Head of caudate nucleus (tissue), 42 donors: ENCODE measurements at regions not wholly inside any gene's neighbourhood (a gene's known extent, or its start where the extent isn't known, plus 50 kb on each side); places are given as distances from the start of the nearest gene placed in this dataset.

Experiments
- DNase-seq, 42 donors: peaks; one replicate each; pipeline versions ENCODE4 v3.0.0 to v3.0.0-alpha.2; 2020 to 2021; ENCODE audit warnings: mixed read lengths in 7 of 42
- intact Hi-C: fragments of 100-400 bp; cut with DNase I; formaldehyde crosslinking; loops from one replicate; pipeline ENCODE4 v1.15.0; 2022

DNA sequence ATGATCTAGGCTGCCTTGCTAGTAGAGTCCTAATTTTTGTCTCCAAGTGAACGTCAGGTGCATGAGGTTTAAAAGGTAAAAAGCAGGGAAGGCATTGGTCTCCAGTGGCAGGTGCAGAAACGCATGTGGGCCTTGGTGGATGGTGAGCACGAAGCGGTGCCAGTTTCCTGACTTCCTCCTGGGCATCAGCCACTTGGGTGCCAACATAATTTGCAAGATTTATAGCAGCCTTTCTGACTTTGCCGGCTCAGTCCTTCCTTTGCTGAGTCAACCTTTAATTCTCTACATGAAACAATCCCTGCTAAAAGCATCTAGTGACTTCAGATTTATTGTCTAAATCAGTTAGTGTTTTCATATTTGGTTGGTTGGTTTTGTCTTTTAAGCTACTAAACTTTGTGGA, 355.7 kb upstream of the TMEM132C start:
- no peak for DNase-seq
- intact Hi-C loops, result no loop called here

DNA sequence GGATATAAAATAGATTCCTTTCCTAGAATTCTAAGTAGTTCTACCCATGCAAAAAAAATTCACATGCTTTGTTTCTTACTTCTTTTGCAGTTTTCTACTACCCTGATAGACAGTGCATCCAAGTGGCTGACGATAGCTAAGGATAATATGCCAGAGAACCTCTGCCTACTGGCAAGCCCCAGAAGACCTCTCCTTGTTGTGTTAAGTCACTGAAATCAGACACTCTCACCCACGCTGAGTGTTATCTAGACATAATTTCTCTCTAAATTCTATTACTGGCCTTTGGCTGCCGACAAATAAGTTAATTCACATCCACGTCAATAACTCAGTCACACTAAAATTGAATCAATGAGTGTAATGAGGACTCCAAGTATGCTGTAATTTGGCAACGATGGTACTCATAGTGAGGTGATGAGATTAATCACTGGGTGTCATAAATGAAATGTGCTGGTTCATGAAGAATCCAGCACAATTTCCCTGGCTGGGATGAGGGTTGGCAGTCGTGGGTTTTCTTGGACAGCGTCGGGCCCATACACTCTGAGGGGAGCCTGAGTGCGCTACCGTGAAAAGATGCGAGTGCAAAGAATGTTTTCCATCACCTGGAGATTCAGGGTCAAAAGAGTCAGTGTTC, 354.8 kb upstream of the TMEM132C start:
- DNase-seq, result no peak
- intact Hi-C loops, result no loop called here

DNA sequence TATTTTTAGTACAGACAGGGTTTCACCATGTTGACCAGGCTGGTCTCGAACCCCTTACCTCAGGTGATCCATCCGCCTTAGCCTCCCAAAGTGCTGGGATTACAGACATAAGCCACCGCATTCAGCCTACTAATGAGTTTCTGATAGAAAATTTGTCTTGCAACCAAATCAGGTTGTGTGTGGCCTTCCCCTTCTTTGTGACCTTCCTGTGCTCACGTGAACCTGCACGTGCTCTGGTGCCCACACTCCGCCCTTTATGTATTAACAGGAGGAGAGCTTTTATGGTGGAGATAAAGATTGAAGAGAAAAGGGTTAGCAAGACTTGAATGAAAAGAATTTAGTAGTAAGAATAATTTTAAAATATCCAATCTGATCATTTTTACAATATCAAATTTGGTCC, 343.5 kb upstream of the TMEM132C start:
- DNase-seq, result no peak

DNA sequence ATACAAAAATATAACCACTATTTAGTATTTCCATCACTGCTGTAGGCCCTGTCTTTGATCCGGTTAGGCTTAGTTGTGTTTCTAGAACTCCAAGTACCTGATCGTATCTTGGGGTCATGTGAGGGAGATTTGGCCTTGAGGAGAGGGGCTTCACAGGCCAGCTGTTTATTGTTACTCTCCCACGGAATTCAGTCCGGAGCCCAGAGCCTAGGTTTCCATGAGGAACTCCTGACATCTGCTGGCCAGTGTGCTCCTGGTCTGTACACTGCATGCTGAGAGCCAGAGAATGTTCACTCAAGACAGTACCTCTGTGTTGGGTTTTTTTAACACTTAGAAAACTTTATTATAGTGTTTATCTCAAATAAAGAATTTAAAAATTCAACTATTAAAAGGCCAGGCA, 341.0 kb upstream of the TMEM132C start:
- peak; percentile 14 to 83 (median 62) for DNase-seq
- intact Hi-C loops, result no loop called here

More for the DNA sequence above, 343.5 kb upstream of the TMEM132C start:
- intact Hi-C loops, result no loop called here

DNA sequence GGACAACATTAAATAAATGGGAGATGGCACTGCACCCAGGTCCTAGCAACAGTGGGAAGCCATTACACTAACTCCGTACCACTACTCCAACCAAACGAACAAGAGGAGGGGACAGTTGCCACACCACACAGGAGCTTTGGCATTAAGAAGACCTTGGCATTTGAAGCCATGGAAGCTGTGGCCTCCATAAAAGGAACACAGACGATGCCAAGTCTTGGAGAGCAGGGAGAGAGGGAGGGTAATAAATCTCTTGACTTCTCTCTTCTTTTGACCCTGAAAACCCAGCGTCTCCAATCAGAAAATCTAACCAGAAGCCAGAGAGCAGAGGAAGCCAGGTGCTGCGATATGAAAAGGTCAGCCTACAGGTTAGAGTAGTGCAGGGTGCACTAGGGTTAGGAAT, 338.8 kb upstream of the TMEM132C start:
- intact Hi-C loops, result no loop called here
- no peak for DNase-seq

DNA sequence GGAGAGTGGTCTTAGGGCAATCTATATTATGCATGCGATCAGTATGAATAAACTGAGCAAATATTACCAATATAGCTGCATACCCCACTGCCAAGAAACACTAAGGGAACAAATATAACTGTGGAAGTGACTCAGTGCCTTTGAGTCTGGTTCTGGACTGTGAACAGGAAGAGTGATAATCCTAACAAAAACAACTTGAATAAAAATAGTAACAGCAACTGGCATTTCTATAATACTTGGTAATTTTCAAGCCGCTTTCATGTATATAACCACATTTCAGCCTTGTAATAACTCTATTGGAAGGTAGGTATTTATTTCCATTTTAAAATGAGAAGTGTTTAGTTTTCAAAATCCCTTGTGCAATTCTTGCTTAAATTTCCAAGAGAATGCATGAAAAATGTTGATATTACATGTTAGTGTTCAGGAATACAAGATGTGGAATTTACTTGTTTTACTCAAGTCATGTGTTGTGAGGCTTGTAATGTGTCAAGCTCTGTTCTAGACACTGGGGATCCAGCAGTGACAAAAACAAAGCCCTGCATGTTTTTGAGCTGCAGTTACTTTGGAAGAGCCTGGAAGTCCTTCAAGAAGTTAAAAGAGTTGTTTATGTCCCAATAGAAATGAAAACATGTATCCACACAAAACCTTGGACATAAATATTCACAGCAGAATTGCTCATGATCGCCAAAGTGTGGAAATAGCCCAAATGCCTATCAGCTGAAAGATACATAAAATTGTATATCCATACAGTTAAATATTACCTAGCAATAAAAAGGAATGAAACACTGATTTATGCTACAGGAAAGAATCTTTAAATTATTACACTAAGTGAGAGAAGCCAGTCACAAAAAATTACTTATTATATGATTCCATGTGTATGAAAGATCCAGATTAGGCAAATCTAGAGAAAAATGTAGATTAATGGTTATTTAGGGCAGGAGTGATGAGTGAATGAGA, 338.1 kb upstream of the TMEM132C start:
- intact Hi-C loops, result no loop called here
- no peak for DNase-seq

DNA sequence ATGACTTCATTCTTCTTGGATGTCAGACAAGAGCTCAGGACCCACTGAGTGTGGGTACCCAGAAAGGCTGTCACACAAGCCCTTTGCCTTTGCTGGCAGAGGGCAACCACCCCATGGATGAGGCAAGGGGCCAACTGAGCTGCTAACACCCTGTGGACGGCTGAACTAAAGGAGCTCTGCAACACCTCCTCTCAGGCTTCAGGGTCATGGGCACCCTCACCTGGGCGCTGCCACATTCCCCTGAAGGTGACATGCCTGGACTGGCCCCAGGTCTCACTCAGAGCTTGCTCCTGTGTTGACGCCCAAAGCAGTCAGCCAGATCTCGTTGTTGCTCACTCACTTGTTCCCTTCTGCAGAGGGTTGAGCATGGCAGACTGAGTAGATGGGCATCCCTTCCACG, 336.8 kb upstream of the TMEM132C start:
- no peak for DNase-seq
- intact Hi-C loops, result no loop called here

DNA sequence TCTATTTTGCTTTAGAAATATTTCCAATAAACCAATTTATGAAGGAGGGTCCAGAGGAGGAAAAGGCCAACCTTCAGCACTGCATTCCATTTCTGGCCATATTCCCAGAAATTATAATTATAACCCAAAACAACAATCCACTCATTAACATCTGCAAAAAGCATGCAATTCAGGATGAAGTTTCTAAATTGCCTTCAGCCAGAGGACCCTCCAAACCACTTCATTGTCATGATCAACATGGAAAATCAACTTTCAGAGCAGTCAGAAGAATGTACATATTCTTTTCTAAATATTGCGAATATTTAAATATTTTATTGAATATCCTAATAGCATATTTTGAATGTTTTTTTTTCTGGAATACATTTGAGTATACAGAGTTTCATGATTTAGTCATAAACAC, 332.6 kb upstream of the TMEM132C start:
- DNase-seq, result no peak
- intact Hi-C loops, result no loop called here

DNA sequence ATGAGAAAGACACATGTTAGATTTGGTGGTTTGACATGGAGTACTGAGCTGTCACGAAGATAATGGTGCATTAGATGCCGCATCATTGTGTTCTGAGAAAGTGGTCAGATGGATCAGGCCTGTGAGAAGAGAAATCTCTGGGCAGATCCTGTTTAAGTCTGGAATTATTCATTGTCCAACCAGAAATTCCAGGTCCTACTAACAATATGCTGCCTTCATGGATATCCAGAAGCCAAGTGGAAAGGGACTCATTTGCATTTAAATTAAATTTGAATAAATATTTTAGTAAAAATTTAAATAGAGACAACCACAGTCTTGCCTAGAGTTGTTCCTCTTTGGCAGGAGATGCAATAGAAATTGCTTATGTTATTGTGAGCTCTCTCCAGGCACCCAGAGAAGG, 330.5 kb upstream of the TMEM132C start:
- intact Hi-C loops, result no loop called here

DNA sequence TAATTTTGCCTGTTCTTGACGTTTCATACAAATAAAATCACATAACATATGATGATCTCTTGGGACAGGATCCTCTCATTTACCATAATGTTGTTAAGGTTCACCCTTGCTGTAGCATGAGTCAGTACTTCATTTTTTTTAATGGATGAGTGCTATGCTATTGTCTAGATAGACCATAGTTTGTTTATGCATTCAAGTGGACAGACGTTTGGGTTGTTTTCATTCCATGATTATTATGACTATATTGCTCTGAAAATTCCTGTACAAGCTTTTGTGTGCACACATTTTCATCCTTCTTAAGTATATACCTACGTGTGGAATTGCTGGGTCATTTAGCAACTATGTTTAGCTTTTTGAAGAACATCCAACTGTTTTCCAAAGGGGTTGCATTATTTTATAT, 325.6 kb upstream of the TMEM132C start:
- no peak for DNase-seq
- intact Hi-C loops, result no loop called here

More for the DNA sequence above, 330.5 kb upstream of the TMEM132C start:
- no peak for DNase-seq

DNA sequence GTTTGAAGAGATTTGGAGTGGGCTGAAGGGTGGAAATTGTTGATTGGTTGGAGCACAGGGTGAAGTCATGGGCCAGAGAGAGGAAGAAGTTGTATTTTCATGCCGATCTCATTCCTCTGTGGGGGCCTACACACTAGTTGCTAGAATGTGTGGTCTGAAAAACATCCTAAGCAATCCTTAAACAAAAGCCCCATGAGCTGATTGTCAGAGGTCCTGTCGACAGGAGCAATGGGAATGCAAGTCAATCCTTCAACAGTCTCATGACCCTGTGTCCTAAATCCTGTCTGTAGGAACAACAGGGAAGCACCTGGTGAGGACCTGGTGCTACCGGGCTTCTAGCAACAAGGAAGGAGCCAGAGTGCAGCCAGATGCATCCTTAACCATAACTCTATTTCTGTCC, 324.0 kb upstream of the TMEM132C start:
- no peak for DNase-seq
- intact Hi-C loops, result no loop called here

DNA sequence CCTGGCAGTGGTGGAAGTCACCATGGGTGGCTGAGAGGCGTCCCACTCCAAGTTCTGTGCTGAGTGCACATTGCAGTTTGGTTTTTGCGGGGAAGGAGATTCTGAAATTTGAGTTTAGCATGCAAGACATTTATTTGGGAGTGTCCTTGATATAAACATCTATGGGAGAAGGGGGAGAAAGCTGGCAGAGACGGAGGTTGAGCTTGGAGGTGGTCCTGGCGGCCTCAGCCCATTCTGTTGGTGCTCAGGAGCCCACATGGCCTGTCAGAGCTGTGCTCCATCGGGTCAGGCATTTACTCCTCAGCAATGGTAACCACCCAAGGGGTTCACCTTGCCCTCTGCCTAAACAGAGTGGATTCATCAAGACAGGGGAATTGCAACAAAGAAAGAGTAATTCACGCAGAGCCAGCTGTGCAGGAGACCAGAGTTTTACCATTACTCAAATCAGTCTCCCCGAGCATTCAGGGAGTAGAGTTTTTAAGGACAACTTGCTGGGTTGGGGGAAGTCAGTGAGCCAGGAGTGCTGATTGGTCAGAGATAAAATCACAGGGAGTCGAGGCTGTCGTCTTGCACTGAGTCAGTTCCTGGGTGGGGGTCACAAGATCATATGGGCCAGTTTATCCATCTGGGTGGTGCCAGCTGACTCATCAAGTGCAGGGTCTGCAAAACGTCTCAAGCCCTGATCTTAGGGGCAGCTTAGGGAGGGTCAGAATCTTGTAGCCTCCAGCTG, 323.3 kb upstream of the TMEM132C start:
- intact Hi-C loops, result no loop called here
- no peak for DNase-seq

DNA sequence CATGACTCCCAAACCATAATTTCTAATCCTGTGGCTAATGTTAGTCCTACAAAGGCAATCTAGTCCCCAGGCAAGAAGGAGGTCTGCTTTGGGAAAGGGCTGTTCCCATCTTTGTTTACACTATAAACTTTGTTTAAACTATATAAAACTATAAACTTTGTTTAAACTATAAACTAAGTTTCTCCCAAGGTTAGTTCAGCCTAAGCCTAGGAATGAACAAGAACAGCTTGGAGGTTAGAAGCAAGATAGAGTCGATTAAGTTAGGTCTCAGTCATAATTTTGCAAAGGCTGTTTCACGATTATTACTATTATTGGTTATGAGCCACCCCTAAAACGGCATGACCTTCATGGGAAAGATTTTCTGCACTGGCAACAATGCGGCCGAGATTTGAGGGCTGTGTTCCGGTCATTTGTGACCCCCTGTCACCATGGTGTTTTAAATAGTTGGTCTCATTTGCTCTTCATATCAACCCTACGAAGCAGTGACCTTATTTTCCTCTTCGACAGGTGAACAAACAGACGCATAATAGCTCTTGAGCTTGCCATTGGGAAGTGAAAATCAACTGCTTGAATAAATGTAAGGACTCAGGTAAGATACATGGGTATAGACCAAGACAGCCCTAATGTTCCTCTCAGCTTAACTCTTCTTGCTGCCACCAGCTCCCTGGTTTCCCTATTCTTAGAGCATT, 322.6 kb upstream of the TMEM132C start:
- DNase-seq, result no peak
- intact Hi-C loops, result no loop called here

DNA sequence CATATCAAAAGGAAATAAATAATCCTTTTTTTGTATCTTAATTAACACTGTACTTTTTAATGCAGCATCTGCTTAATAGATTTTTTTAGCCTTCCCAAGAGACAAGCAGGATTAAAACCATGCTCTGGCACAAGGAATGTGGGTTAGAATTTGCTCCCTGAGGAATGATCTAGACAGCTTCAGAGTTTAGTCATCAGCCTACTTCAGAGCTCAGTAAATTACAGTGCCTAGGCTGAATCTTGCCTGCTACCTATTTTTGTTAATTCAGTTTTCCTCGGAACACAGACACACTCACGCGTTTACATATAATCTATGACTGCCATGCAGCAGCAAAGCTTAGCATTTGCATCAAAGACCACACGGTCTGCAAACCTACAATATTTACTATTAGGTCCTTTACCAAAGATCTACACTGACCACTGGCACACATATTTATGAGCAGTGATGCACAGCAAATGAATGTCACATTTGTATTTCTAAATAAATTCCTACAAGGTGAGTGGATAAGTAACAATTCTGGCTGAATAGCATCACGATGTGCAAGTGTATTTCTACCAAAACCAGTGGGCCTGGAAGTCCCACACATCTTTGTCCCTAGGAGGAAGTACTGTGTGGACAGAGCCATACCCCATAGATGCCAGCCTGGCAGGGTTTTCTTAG, 309.8 kb upstream of the TMEM132C start:
- intact Hi-C loops, result no loop called here
- peak in 8 of 42 donors; percentile 6 to 39 (median 13) for DNase-seq

DNA sequence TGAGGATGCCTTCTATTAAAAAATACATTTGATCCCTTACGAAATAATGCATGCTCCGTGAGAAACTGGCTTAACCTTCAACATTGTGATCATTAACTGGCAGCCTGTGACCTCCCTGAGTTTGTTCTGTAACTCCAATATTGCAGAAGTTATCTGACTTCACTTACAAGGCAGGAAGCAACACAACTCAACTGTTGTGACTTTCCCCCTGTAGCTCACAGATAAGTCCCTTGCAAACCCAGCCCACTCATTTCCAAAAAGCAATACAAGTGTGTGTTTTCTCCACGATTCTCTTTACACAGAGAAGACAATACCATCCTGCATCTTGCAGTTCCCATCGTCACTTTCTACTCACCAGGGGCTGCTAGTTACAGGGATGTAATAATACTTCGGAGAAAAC, 304.7 kb upstream of the TMEM132C start:
- no peak for DNase-seq
- intact Hi-C loops, result no loop called here

DNA sequence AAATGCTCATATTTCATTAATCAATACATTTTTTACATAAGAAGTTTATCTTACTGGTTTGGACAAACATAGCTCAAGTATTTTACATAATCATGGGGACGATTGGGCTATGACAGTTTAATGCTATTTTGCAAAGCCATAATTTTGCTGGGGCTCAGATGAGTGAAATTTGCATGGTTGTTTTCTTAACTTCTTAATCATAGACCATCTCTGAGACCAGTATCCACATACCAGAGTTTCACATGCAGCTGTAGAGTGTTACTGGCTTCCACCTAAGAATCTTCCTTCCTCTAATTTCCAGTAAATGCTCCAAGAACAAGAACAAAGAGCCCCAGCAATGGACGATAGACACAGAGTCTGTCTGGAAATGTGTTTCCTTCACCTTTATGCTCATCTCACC, 303.0 kb upstream of the TMEM132C start:
- intact Hi-C loops, result no loop called here
- no peak for DNase-seq

DNA sequence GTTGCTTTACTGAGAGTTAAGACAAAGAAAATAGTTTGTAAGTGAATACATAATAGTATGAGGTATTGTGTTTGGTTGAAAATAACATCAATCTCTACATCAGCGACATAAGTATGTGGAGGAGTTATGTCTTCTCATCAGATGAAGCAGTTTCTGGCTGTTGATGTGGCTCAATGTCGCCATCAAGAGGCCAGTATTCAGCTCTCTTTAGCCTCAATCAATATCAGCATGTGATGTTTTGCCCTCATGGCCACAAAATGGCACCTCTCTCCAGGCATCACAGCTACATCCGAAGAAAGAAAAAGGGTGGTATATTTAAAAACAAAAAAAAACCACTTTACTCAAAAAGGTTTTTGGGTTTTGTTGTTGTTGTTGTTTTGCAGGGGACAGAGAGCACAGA, 302.3 kb upstream of the TMEM132C start:
- intact Hi-C loops, result no loop called here
- no peak for DNase-seq

DNA sequence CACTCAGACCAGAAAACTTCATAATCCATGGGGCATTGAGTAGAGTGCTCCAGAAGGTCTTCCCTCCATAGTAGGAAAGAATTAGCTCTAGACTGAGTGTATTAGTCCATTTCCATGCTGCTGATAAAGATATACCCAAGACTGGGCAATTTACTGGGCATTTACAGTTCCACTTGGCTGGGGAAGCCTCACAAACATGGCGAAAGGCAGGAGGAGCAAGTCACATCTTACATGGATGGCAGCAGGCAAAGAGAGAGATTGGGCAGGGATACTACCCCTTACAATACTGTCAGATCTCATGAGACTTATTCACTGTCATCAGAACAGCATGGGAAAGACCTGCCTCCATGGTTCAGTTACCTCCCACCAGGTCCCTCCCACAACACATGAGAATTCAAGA, 300.6 kb upstream of the TMEM132C start:
- DNase-seq, result no peak
- intact Hi-C loops, result no loop called here

DNA sequence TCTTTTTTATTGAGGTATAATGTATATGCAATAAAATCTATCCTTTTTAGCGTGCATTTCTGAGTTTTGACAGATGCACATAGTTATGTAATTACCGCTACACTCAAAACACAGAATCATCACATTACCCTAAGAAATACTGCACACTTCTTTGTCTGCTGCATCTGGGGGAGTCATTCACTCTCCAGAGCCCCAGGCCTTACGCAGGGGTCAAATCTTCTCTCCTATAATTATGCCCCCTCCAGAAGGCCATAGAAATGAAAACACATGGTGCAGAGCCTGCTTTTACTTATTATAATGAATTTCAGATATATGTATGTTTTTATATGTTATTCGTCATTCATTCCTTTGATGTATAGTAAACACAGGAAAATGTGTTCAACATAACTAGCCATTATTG, 296.5 kb upstream of the TMEM132C start:
- intact Hi-C loops, result no loop called here
- no peak for DNase-seq
